CD14-positive monocyte (primary cell): ENCODE measurements at regions not wholly inside any gene's neighbourhood (a gene's known extent, or its start where the extent isn't known, plus 50 kb on each side); places are given as distances from the start of the nearest gene placed in this dataset.
A peak's percentile ranks its signal among the peaks of the same experiment; 100 is the strongest.

Experiments
- DNase-seq, 3 donors: peaks; one replicate each; pipeline ENCODE4 v3.0.0-alpha.2; 2011 to 2022
- H2AFZ ChIP-seq: 2 replicates; pipeline ENCODE4 v1.6.0; 2012; ENCODE audit warnings: mild to moderate bottlenecking, low read depth, low read length, inconsistent platforms; ENCODE audit not compliant: insufficient read depth, poor library complexity, severe bottlenecking
- H3K27ac ChIP-seq, 2 donors: 1 replicate in 1 of 2; 2 replicates in 1 of 2; pipeline ENCODE4 v1.5.1; 2012 to 2013; ENCODE audit warnings: low read length in 2 of 2, control low read depth in 1 of 2, inconsistent platforms in 1 of 2, low read depth in 1 of 2, mild to moderate bottlenecking in 1 of 2
- H3K27me3 ChIP-seq, 2 donors: one replicate each; pipeline versions ENCODE4 v1.6.0 to v1.6.1; 2011 to 2013; ENCODE audit warnings: low read length in 2 of 2; ENCODE audit not compliant: control insufficient read depth in 2 of 2, insufficient read depth in 2 of 2
- H3K36me3 ChIP-seq, 2 donors: replicated peaks in 1 of 2; 1 replicate in 1 of 2; 2 replicates in 1 of 2; pipeline versions ENCODE4 v1.5.1 to v1.6.1; 2012 to 2013; ENCODE audit warnings: low read length in 2 of 2, control low read depth in 1 of 2, inconsistent platforms in 1 of 2, mild to moderate bottlenecking in 1 of 2; ENCODE audit not compliant: insufficient read depth in 2 of 2, control insufficient read depth in 1 of 2
- H3K4me1 ChIP-seq, 2 donors: 1 replicate in 1 of 2; 2 replicates in 1 of 2; pipeline versions ENCODE4 v1.5.1 to v1.6.1; 2012 to 2013; ENCODE audit warnings: low read length in 2 of 2, control low read depth in 1 of 2, inconsistent platforms in 1 of 2, mild to moderate bottlenecking in 1 of 2, moderate library complexity in 1 of 2; ENCODE audit not compliant: insufficient read depth in 2 of 2, control insufficient read depth in 1 of 2
- H3K4me2 ChIP-seq: replicated peaks from 2 replicates; pipeline ENCODE3; 2012; ENCODE audit warnings: low read length, moderate library complexity, mild to moderate bottlenecking; ENCODE audit not compliant: poor library complexity, severe bottlenecking; ENCODE audit errors: extremely low read depth
- H3K4me3 ChIP-seq, 3 experiments: fragments of 200-600 bp in 1 of 3; sonication (generic) in 1 of 3; replicated peaks in 1 of 3; 1 replicate in 2 of 3; 2 replicates in 1 of 3; pipeline ENCODE4 v1.5.1; 2011 to 2013; ENCODE audit warnings: low read length in 3 of 3, mild to moderate bottlenecking in 3 of 3, control low read depth in 2 of 3, low read depth in 2 of 3, inconsistent platforms in 1 of 3, moderate library complexity in 1 of 3
- H3K79me2 ChIP-seq: 2 replicates; pipeline ENCODE4 v1.6.0; 2012; ENCODE audit warnings: mild to moderate bottlenecking, control low read depth, inconsistent platforms, low read length, moderate library complexity; ENCODE audit not compliant: insufficient read depth
- H3K9ac ChIP-seq: 2 replicates; pipeline ENCODE4 v1.6.0; 2017; ENCODE audit warnings: low read length, mild to moderate bottlenecking; ENCODE audit not compliant: insufficient read depth, poor library complexity, severe bottlenecking
- H3K9me3 ChIP-seq, 2 donors: replicated peaks in 1 of 2; 1 replicate in 1 of 2; 2 replicates in 1 of 2; pipeline versions ENCODE4 v1.5.1 to v1.6.1; 2012 to 2013; ENCODE audit warnings: low read length in 2 of 2, control low read depth in 1 of 2; ENCODE audit not compliant: control insufficient read depth in 1 of 2, insufficient read depth in 1 of 2
- H4K20me1 ChIP-seq: 2 replicates; pipeline ENCODE4 v1.6.0; 2012; ENCODE audit warnings: mild to moderate bottlenecking, low read length, control low read depth, moderate library complexity; ENCODE audit not compliant: insufficient read depth
- H3K27ac Mint-ChIP-seq, 7 donors: one replicate each; pipeline ENCODE4 v1.8.0; 2020; ENCODE audit warnings: mild to moderate bottlenecking in 7 of 7, mixed read lengths in 7 of 7, moderate library complexity in 6 of 7, inconsistent platforms in 2 of 7
- H3K27me3 Mint-ChIP-seq, 3 donors: one replicate each; pipeline ENCODE4 v1.8.0; 2021 to 2022; ENCODE audit warnings: low read depth in 3 of 3, mild to moderate bottlenecking in 3 of 3, mixed read lengths in 3 of 3, moderate library complexity in 3 of 3, inconsistent platforms in 1 of 3
- H3K36me3 Mint-ChIP-seq, 2 donors: one replicate each; pipeline ENCODE4 v1.8.0; 2020; ENCODE audit warnings: mixed read lengths in 2 of 2, inconsistent platforms in 1 of 2, mild to moderate bottlenecking in 1 of 2
- H3K4me1 Mint-ChIP-seq: one replicate; pipeline ENCODE4 v1.8.0; 2020; ENCODE audit warnings: mild to moderate bottlenecking, mixed read lengths
- H3K4me3 Mint-ChIP-seq, 2 donors: one replicate each; pipeline ENCODE4 v1.8.0; 2020; ENCODE audit warnings: mild to moderate bottlenecking in 2 of 2, mixed read lengths in 2 of 2, moderate library complexity in 1 of 2
- H3K9me3 Mint-ChIP-seq, 7 donors: one replicate each; pipeline ENCODE4 v1.8.0; 2020 to 2022; ENCODE audit warnings: mixed read lengths in 7 of 7, mild to moderate bottlenecking in 6 of 7, moderate library complexity in 6 of 7, inconsistent platforms in 2 of 7
- CTCF ChIP-seq: fragments of 200-600 bp; IDR thresholded peaks from one replicate; pipeline ENCODE4 v1.8.0; 2022; ENCODE audit warnings: antibody characterized with exemption, mild to moderate bottlenecking
- WGBS: methylation state at CpG from one replicate; pipeline ENCODE4 v1.1.5; 2013; ENCODE audit warnings: missing lambda C conversion rate; ENCODE audit not compliant: insufficient coverage; 5-methylcytosine and 5-hydroxymethylcytosine counted together
- intact Hi-C, 2 donors: fragments of 100-400 bp; cut with micrococcal nuclease; formaldehyde crosslinking; loops; one replicate each; pipeline versions ENCODE4 v1.15.0 to v1.15.1; 2023

DNA sequence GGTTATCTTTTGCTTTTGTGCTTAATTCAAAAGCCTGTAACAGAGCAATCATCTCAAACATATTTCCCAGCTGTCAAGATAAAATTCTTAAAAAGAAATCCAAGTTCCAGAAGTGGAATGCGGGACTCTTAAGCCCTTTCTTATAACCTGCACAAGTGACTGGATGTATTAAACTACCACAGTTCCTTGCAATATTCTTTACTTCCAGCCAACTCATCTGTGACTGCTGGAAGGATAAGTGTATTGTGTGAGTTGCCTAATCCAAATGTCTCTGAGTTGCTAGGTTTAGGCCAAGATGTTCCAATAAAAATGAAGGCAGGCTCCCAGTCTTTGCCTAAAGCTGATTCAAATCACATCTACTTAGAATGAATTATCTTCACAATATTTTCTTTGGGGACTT, 159.2 kb upstream of the SLC24A2 start:
- Histone ChIP-seq H2AFZ (no peak overlapping the region), H3K4me2 (no peak overlapping the region), H3K79me2 (no peaks in the 10 kb centered on the region), H3K4me3 (no peak overlapping the region), H4K20me1 (no peaks in the 10 kb centered on the region), H3K9me3 (no peaks in the 10 kb centered on the region), H3K27ac (no peak overlapping the region), H3K27me3 (peaks cover 0 to 2% of the 10 kb centered on the region in 2 donors), H3K4me1 (peaks cover 3 to 6% of the 10 kb centered on the region in 2 donors), H3K36me3 (no peaks in the 10 kb centered on the region), H3K9ac (no peak overlapping the region)
- Mint-ChIP-seq H3K27me3 (peaks cover 0 to 11% (median 1%) of the 10 kb centered on the region in 3 donors), H3K4me1 (peaks cover 9% of the 10 kb centered on the region), H3K36me3 (no peaks in the 10 kb centered on the region), H3K4me3 (no peak overlapping the region), H3K9me3 (peaks cover 0 to 5% (median 2%) of the 10 kb centered on the region in 7 donors), H3K27ac (no peak overlapping the region)
- no peak for DNase-seq
- TF ChIP-seq CTCF, result no peak
- intact Hi-C loops, result no loop called here
- WGBS, result 100% methylated on average over 1 of the region's 1 CpG

GRCh38 chr9:19946441-19947109, 157.7 kb upstream of the SLC24A2 start:
- no peaks in the 10 kb centered on the region for H3K9me3 ChIP-seq
- no peak for DNase-seq
- Mint-ChIP-seq H3K27me3 (peaks cover 0 to 11% (median 1%) of the 10 kb centered on the region in 3 donors), H3K9me3 (peaks cover 0 to 4% (median 2%) of the 10 kb centered on the region in 7 donors), H3K4me3 (no peak overlapping the region), H3K36me3 (no peaks in the 10 kb centered on the region), H3K27ac (peak overlapping the region in 1 of 7 donors; percentile 83), H3K4me1 (peaks cover 9% of the 10 kb centered on the region)
- H3K4me1 ChIP-seq, result peaks cover 3 to 6% of the 10 kb centered on the region in 2 donors
- H2AFZ ChIP-seq, result no peak overlapping the region
- 52% methylated on average over 4 of the region's 4 CpGs for WGBS
- no peak overlapping the region for H3K9ac ChIP-seq
- no peak for TF ChIP-seq CTCF
- H3K4me2 ChIP-seq, result no peak overlapping the region
- H3K27me3 ChIP-seq, result peaks cover 0 to 2% of the 10 kb centered on the region in 2 donors
- no peaks in the 10 kb centered on the region for H4K20me1 ChIP-seq
- H3K4me3 ChIP-seq, result no peak overlapping the region
- intact Hi-C loops, result no loop called here
- H3K27ac ChIP-seq, result no peak overlapping the region
- no peaks in the 10 kb centered on the region for H3K36me3 ChIP-seq
- H3K79me2 ChIP-seq, result no peaks in the 10 kb centered on the region
